NCI-H1105 treated with DMSO at 0.1 percent for 48 hours (cell line): ENCODE measurements at regions not wholly inside any gene's neighbourhood (a gene's known extent, or its start where the extent isn't known, plus 50 kb on each side); places are given as distances from the start of the nearest gene placed in this dataset.

Experiments used
- DNase-seq: peaks from one replicate; lab custom pipeline; 2025; lab: John Stamatoyannopoulos, UW

- DNase-seq: no peak
Observed at GRCh38 chr12:92302041-92302829, 156.6 kb upstream of the BTG1 start.

GRCh38 chr12:92301356-92301755 is 155.7 kb upstream of the BTG1 start:
- no peak for DNase-seq

- DNase-seq: no peak
Observed at GRCh38 chr12:92300777-92301176, 155.1 kb upstream of the BTG1 start.

- no peak for DNase-seq
Observed at GRCh38 chr12:92299744-92300143, 154.1 kb upstream of the BTG1 start.

- DNase-seq: no peak
Observed at GRCh38 chr12:92299344-92299743, 153.7 kb upstream of the BTG1 start.

- DNase-seq: no peak
Observed at GRCh38 chr12:92297932-92298696, 152.5 kb upstream of the BTG1 start.

GRCh38 chr12:92297405-92297804 is 151.8 kb upstream of the BTG1 start:
- no peak for DNase-seq

- no peak for DNase-seq
Observed at GRCh38 chr12:92295523-92295922, 149.9 kb upstream of the BTG1 start.

- no peak for DNase-seq
Observed at GRCh38 chr12:92294676-92295440, 149.2 kb upstream of the BTG1 start.

- no peak for DNase-seq
Observed at GRCh38 chr12:92292016-92292415, 146.4 kb upstream of the BTG1 start.

GRCh38 chr12:92290886-92291285 is 145.2 kb upstream of the BTG1 start:
- no peak for DNase-seq

GRCh38 chr12:92290350-92290695 is 144.7 kb upstream of the BTG1 start:
- no peak for DNase-seq

GRCh38 chr12:92289629-92290349 is 144.1 kb upstream of the BTG1 start:
- no peak for DNase-seq

- no peak for DNase-seq
Observed at GRCh38 chr12:92288561-92288960, 142.9 kb upstream of the BTG1 start.

- no peak for DNase-seq
Observed at GRCh38 chr12:92278378-92278828, 132.8 kb upstream of the BTG1 start.

GRCh38 chr12:92277795-92278194 is 132.1 kb upstream of the BTG1 start:
- no peak for DNase-seq

GRCh38 chr12:92276276-92276675 is 130.6 kb upstream of the BTG1 start:
- no peak for DNase-seq

- no peak for DNase-seq
Observed at GRCh38 chr12:92275443-92276154, 130.0 kb upstream of the BTG1 start.

GRCh38 chr12:92273076-92273475 is 127.4 kb upstream of the BTG1 start:
- no peak for DNase-seq

- no peak for DNase-seq
Observed at GRCh38 chr12:92272061-92272964, 126.7 kb upstream of the BTG1 start.
